Activated CD8-positive, alpha-beta memory T cell treated with anti-CD3 and anti-CD28 coated beads for 1 hour (primary cell): ENCODE measurements at regions not wholly inside any gene's neighbourhood (a gene's known extent, or its start where the extent isn't known, plus 50 kb on each side); places are given as distances from the start of the nearest gene placed in this dataset.
"Not testable (repeated sequence)": the region's sequence is repeated elsewhere in the genome, so short reads cannot be mapped to it uniquely, and the experiment has no call there.

Experiments
- DNase-seq, 2 donors: peaks; one replicate each; pipeline ENCODE4 v3.0.0-alpha.2; 2020; ENCODE audit warnings: low read depth in 1 of 2; ENCODE audit errors: extremely low read depth in 1 of 2

DNA sequence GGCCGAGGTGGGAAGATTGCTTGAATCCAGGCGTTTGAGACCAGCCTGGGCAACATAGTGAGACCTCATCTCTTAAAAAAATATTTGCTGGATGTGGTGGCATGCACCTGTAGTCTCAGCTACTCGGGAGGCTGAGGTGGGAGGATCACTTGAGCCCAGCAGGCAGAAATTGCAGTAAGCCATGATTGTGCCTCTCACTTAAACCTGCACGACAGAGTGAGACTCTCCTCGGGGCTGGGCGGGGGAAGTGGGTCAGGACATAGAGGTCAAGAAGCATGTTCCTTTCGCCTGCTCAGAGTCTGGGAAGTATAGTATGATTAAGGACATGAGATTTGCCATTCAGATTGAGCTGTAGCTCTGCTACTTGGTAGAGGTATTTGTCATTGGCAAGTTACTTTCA is 52.3 kb downstream of the SEPTIN7 start:
- DNase-seq, result not testable (repeated sequence)

GRCh38 chr7:35854311-35854710 is 53.5 kb downstream of the SEPTIN7 start:
- DNase-seq, result no peak

DNA sequence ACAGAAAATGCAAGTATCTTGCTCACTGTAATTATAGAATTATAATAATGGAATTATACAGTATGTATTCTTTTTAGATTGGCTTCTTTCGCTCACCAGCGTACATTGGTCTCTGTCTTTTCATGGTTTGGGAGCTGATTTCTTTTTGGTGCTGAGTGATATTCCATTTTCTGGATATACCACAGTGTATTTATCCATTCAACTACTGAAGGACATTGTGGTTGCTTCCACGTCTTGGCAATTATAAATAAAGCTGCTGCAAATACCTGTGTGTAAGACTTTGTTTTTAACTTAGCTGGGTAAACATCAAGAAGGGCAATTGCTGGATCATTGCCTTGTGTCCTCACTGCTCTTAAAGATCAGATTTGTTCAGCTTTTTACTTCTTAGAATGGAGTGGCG is 55.3 kb downstream of the SEPTIN7 start:
- no peak for DNase-seq

GRCh38 chr7:35860664-35861063 is 59.8 kb downstream of the SEPTIN7 start:
- no peak for DNase-seq

- no peak for DNase-seq
Observed at GRCh38 chr7:35865287-35865686, 64.4 kb downstream of the SEPTIN7 start.

GRCh38 chr7:35866186-35866585 is 65.3 kb downstream of the SEPTIN7 start:
- no peak for DNase-seq

- not testable (repeated sequence) for DNase-seq
Observed at GRCh38 chr7:35869117-35869516, 68.3 kb downstream of the SEPTIN7 start.

- DNase-seq, result no peak
Observed at GRCh38 chr7:35869810-35870209, 69.0 kb downstream of the SEPTIN7 start.

DNA sequence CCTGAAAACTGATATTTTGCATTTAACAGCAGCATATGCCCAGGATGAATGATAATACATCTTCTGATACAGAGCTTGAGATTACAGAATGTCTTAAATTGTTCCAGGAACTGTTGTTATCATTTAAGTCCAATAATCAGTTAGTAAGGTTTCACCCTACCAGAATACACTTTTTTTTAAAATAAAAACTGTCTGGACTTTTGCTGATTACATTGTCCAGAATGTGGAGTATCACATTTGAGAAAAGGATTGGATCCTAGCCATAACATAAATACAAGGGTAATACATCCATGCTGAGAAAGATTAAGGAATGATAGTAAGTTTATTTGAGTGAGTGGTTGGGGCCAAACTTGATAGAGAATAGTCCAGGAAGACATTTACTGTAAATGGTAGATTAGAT is 71.0 kb downstream of the SEPTIN7 start:
- no peak for DNase-seq

DNA sequence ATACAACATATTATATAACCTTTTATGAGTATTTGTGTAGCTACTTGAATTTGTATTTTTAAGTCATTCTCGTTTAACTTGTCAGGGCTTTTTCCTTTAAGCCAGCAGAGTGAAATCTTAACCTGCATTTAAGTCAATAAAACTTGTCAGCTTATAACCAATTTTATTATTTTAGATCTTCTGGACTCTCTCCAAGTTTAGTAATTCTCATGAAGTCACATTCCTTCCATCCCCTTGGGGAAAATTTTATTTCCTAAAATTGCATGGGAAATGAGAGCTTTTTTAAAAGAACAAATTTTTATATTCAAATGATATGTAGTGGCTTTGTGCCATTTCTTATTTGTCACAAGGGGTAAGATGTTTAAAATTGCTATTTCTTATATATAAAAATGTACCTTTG is 74.0 kb downstream of the SEPTIN7 start:
- DNase-seq, result no peak

GRCh38 chr7:35875292-35875691 is 74.4 kb downstream of the SEPTIN7 start:
- DNase-seq, result no peak

GRCh38 chr7:35878351-35878750 is 77.5 kb downstream of the SEPTIN7 start:
- DNase-seq, result no peak

DNA sequence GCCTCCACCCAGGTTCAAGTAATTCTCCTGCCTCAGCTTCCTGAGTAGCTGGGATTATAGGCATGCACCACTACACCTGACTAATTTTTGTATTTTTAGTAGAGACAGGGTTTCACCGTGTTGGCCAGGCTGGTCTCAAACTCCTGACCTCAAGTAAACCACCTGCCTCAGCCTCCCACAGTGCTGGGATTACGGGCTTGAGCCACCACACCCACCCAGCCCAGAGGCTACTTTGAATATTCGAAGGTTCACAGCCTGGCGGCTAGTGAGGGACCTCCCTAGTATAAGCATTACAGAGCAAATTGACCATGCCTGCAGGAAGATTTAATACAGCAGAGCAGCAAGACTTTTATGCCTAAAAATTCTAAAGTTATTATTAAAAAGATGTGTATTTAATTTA is 86.6 kb downstream of the SEPTIN7 start:
- not testable (repeated sequence) for DNase-seq

DNA sequence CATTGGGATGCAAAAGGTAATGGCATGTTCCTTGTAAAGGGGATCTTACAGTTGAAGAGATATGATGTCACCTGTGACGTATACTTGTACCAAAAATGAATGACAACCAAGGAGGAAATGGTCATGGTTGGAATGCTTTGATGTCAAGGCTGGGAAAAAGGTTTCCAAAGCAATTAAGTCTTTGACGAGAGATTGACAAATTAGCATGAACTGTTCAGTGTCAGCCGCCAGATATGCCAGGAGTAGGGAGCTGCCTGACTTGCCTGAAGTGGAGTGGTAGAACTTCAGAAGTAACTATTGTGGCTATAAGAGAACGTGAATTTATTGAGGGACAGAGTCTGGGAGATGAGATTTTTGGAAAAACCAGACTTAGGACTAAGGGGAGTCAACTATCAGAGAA is 88.1 kb downstream of the SEPTIN7 start:
- no peak for DNase-seq

DNA sequence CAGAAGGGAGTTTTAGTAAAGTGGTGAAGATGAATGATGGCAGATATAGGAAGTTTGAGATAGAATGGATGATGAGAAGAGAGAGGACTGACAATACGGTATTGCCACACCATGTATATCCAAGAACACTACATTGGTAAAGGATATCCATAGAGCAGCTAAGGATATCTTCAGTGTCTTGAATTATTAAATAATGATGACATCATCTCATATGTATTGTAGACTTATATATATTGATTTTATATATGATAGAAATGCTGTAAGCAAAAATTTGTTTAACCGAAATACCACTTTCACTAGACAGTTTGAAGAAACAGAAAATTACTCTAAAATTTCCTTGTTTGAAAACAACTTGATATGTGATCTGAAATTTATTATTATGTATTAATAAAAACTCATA is 89.0 kb downstream of the SEPTIN7 start:
- no peak for DNase-seq

- no peak for DNase-seq
Observed at GRCh38 chr7:35891004-35891830, 90.4 kb downstream of the SEPTIN7 start.

GRCh38 chr7:35893649-35894048 is 92.8 kb downstream of the SEPTIN7 start:
- no peak for DNase-seq

DNA sequence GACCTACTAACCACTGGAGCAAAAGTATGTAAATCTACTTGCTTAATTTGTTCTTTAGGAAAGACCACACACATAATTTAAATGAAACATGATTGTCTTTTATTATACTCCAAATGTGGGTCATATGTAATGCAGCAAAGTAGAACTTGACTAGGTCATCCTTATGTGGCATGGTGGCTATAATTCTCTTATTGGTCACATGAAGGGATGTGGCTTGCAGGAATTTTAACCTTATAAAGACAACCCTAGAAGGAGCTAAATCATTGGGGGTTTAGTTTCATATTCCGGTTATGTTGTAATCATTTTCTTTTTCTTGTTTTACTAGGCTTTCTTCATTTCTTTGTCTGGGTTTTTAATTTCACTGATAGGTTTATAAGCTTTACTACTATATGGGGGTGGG is 93.9 kb downstream of the SEPTIN7 start:
- no peak for DNase-seq

DNA sequence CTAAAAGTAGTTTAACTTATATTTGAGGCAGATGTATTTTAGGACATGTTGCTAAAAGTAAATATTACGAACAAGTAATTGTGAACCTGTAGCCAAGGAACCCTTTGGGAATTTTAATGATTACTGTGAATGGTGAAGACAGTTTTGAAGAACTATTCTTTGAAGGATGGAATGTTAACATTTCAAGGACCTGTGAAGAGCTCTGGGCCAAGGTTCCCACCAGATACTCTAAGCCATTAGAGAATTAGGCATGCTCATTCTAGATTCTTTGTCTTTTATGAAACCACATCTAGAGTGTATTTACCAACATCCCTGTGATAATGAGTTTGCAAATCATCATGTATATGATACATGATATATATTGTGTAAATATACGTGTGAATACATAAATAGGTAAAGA is 99.8 kb downstream of the SEPTIN7 start:
- DNase-seq, result no peak

DNA sequence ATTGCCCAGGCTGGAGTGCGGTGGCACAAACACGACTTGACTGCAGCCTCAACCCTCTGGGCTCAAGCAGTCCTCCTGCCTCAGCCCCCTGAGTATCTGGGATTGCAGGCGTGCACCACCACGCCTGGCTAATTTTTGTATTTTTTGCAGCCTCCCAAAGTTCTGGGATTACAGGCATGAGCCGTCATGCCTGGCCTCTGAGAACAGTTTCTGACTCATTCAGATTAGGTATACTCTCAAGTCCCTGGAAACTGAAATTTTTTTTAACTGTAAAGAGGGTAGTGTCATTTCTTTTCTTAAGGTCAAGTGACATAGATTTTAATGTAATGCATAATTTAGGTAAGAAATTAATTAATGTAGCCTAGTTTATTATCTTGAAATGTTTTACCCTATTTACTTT is 104.7 kb downstream of the SEPTIN7 start:
- no peak for DNase-seq

DNA sequence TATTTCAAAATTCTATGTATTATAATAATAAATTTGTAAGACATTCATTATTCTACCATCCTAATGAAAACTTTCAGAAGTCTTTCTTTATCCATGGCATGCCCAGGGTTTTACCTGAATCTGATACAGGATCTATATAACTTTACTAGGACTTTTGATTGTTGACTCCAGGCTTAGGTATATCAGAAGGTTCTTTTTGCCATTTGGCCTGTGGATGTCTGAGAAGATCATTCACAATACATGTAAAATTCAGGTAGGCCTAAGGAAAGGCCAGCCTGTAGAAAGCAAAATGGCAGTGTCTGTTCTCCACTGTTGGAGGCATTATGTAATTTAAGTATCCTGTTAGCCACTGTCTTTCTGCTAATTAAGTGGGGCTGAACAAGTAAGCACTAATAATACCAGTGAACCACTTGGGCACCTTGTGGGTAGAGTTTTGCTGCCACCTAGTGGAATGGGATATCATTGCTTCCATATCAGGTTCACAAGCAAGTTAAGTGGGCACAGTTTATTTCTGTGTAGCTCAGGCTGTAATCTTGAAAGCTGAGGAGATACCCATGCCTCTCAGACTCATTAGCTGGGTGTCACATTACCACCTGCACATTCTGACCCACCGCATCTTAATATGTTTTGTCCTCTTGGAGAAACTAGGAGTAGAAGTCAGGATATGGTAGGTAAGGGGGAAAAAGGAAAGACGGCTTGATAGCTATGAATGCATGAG is 105.5 kb downstream of the SEPTIN7 start:
- peak; percentile 30 to 40 for DNase-seq
